Thyroid gland (tissue), 4 donors: ENCODE measurements at regions not wholly inside any gene's neighbourhood (a gene's known extent, or its start where the extent isn't known, plus 50 kb on each side); places are given as distances from the start of the nearest gene placed in this dataset.

ENCODE experiments used
- POLR2A ChIP-seq, 2 donors: fragments of 450-650 bp; IDR thresholded peaks; one replicate each; pipeline ENCODE4 v1.6.1; 2017; ENCODE audit warnings: antibody characterized with exemption in 2 of 2, mild to moderate bottlenecking in 2 of 2, moderate library complexity in 1 of 2
- TF ChIP-seq, protein P1 (sequence below), 6 experiments: fragments of 200-600 bp in 3 of 6; fragments of 450-650 bp in 3 of 6; sonication (generic) in 3 of 6; IDR thresholded peaks; one replicate each; pipeline ENCODE4 v1.5.1; 2016 to 2019; ENCODE audit warnings: antibody characterized with exemption in 6 of 6, mild to moderate bottlenecking in 2 of 6, inconsistent platforms in 1 of 6, moderate library complexity in 1 of 6

DNA sequence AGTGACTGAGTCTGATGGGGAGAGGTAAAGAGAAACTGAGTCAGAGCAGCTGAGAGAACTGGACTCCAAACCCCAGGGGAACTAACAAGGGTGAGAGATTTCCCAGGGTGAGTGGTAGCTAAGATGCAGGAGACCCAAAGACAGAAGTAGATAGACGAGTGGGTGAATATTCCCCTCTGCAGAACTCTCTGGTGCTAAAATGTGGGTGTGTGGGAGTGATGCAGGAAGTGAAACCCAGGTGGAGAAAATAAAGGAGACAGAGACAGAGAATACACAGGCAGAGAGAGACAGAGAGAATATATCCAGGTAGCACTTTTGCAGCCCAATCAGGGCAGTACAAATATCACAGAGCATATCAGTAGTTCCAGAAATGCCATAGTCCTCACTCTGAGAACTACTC is 212.5 kb upstream of the ZIC3 start:
- TF ChIP-seq, protein P1, sequence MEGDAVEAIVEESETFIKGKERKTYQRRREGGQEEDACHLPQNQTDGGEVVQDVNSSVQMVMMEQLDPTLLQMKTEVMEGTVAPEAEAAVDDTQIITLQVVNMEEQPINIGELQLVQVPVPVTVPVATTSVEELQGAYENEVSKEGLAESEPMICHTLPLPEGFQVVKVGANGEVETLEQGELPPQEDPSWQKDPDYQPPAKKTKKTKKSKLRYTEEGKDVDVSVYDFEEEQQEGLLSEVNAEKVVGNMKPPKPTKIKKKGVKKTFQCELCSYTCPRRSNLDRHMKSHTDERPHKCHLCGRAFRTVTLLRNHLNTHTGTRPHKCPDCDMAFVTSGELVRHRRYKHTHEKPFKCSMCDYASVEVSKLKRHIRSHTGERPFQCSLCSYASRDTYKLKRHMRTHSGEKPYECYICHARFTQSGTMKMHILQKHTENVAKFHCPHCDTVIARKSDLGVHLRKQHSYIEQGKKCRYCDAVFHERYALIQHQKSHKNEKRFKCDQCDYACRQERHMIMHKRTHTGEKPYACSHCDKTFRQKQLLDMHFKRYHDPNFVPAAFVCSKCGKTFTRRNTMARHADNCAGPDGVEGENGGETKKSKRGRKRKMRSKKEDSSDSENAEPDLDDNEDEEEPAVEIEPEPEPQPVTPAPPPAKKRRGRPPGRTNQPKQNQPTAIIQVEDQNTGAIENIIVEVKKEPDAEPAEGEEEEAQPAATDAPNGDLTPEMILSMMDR (IDR thresholded peaks at IDR 0.05): no peak
- no peak for TF ChIP-seq POLR2A (IDR thresholded peaks at IDR 0.05)
